Thoracic aorta (tissue), 2 donors: ENCODE measurements at regions not wholly inside any gene's neighbourhood (a gene's known extent, or its start where the extent isn't known, plus 50 kb on each side); places are given as distances from the start of the nearest gene placed in this dataset.

Experiments used
- ATAC-seq: fragments of 150-250 bp; one replicate; pipeline ENCODE4 v1.8.0; 2017; ENCODE audit warnings: low read depth; ENCODE audit not compliant: insufficient number of reproducible peaks, low FRiP score
- DNase-seq: peaks from one replicate; pipeline ENCODE4 v3.0.0-alpha.2; 2020; ENCODE audit warnings: low spot score
- H3K27ac ChIP-seq, 2 donors: fragments of 200-600 bp; sonication (generic); 1 replicate in 1 of 2; 2 replicates in 1 of 2; pipeline ENCODE4 v1.5.1; 2016; ENCODE audit warnings: mild to moderate bottlenecking in 2 of 2, moderate library complexity in 2 of 2
- H3K27me3 ChIP-seq: fragments of 200-600 bp; sonication (generic); replicated peaks from 2 replicates; pipeline ENCODE4 v1.6.0; 2016; ENCODE audit warnings: mild to moderate bottlenecking; ENCODE audit not compliant: insufficient read depth
- H3K36me3 ChIP-seq: fragments of 200-600 bp; sonication (generic); one replicate; pipeline ENCODE4 v1.5.1; 2016
- H3K4me1 ChIP-seq, 2 donors: fragments of 200-600 bp; sonication (generic); 1 replicate in 1 of 2; 2 replicates in 1 of 2; pipeline versions ENCODE4 v1.5.1 to v1.6.0; 2016; ENCODE audit warnings: low read depth in 2 of 2, mild to moderate bottlenecking in 1 of 2; ENCODE audit not compliant: control insufficient read depth in 1 of 2
- H3K4me3 ChIP-seq: fragments of 200-600 bp; sonication (generic); 2 replicates; pipeline ENCODE4 v1.5.1; 2016; ENCODE audit warnings: mild to moderate bottlenecking
- H3K9me3 ChIP-seq: fragments of 200-600 bp; sonication (generic); 2 replicates; pipeline ENCODE4 v1.5.1; 2016
- CTCF ChIP-seq: fragments of 200-600 bp; sonication (generic); IDR thresholded peaks from one replicate; pipeline ENCODE4 v1.5.1; 2019; ENCODE audit warnings: antibody characterized with exemption

- H3K4me3 ChIP-seq, result no peak overlapping the region
- no peak overlapping the region for H3K27ac ChIP-seq
- ATAC-seq (no peak), DNase-seq (no peak)
- H3K36me3 ChIP-seq, result no peaks in the 10 kb centered on the region
- H3K4me1 ChIP-seq, result peaks cover 3 to 16% of the 10 kb centered on the region in 2 donors
- no peak for TF ChIP-seq CTCF
- no peaks in the 10 kb centered on the region for H3K27me3 ChIP-seq
- H3K9me3 ChIP-seq, result no peaks in the 10 kb centered on the region
Observed at GRCh38 chr22:27062910-27063309, 405.5 kb downstream of the MIAT start.

GRCh38 chr22:27063406-27063805, 406.0 kb downstream of the MIAT start:
- Histone ChIP-seq H3K4me1 (peaks cover 3 to 16% of the 10 kb centered on the region in 2 donors), H3K27me3 (no peaks in the 10 kb centered on the region), H3K36me3 (no peaks in the 10 kb centered on the region), H3K9me3 (no peaks in the 10 kb centered on the region), H3K27ac (no peak overlapping the region), H3K4me3 (no peak overlapping the region)
- TF ChIP-seq CTCF, result no peak
- ATAC-seq (no peak), DNase-seq (no peak)

GRCh38 chr22:27063841-27064240, 406.5 kb downstream of the MIAT start:
- Histone ChIP-seq H3K4me1 (peaks cover 3 to 16% of the 10 kb centered on the region in 2 donors), H3K27ac (no peak overlapping the region), H3K36me3 (no peaks in the 10 kb centered on the region), H3K4me3 (no peak overlapping the region), H3K9me3 (no peaks in the 10 kb centered on the region), H3K27me3 (no peaks in the 10 kb centered on the region)
- no peak for DNase-seq
- no peak for TF ChIP-seq CTCF
- ATAC-seq, result no peak

- DNase-seq, result no peak
- Histone ChIP-seq H3K36me3 (no peaks in the 10 kb centered on the region), H3K4me3 (no peak overlapping the region)
Observed at GRCh38 chr22:27064386-27064785, 407.0 kb downstream of the MIAT start.

GRCh38 chr22:27065279-27065678, 407.9 kb downstream of the MIAT start:
- TF ChIP-seq CTCF, result no peak
- no peaks in the 10 kb centered on the region for H3K9me3 ChIP-seq
- ATAC-seq (no peak), DNase-seq (no peak)
- no peaks in the 10 kb centered on the region for H3K36me3 ChIP-seq
- no peak overlapping the region for H3K4me3 ChIP-seq
- peaks cover 3 to 16% of the 10 kb centered on the region in 2 donors for H3K4me1 ChIP-seq
- H3K27ac ChIP-seq, result no peak overlapping the region
- H3K27me3 ChIP-seq, result no peaks in the 10 kb centered on the region

More at GRCh38 chr22:27064386-27064785, 407.0 kb downstream of the MIAT start:
- peaks cover 3 to 16% of the 10 kb centered on the region in 2 donors for H3K4me1 ChIP-seq
- ATAC-seq, result no peak
- no peak overlapping the region for H3K27ac ChIP-seq
- no peak for TF ChIP-seq CTCF
- no peaks in the 10 kb centered on the region for H3K9me3 ChIP-seq
- no peaks in the 10 kb centered on the region for H3K27me3 ChIP-seq
